SU-DHL-6 (cell line): ENCODE measurements at regions not wholly inside any gene's neighbourhood (a gene's known extent, or its start where the extent isn't known, plus 50 kb on each side); places are given as distances from the start of the nearest gene placed in this dataset.

ENCODE experiments used
- H2AFZ ChIP-seq: fragments of 200-600 bp; sonication (generic); 2 replicates; pipeline ENCODE4 v1.6.1; 2014; ENCODE audit warnings: low read depth, mild to moderate bottlenecking, moderate library complexity, mixed read lengths, antibody characterized with exemption, low read length; ENCODE audit not compliant: severe bottlenecking
- H3F3A ChIP-seq: fragments of 200-600 bp; shearing (Covaris generic); 2 replicates; pipeline ENCODE4 v1.6.0; 2016; ENCODE audit warnings: antibody characterized with exemption, mild to moderate bottlenecking; ENCODE audit not compliant: insufficient read depth
- H3K27ac ChIP-seq: fragments of 200-600 bp; sonication (generic); 2 replicates; pipeline ENCODE4 v1.5.1; 2016; ENCODE audit warnings: low read depth, mild to moderate bottlenecking, low read length, moderate library complexity, mixed read lengths
- H3K27me3 ChIP-seq: fragments of 200-600 bp; sonication (generic), shearing (Covaris generic); 2 replicates; pipeline ENCODE4 v1.6.0; 2014; ENCODE audit warnings: mild to moderate bottlenecking, low read length
- H3K36me3 ChIP-seq: fragments of 200-600 bp; sonication (generic); 2 replicates; pipeline ENCODE4 v1.6.1; 2014; ENCODE audit warnings: mild to moderate bottlenecking, low read length, mixed read lengths
- H3K4me2 ChIP-seq: fragments of 300-600, 200-600 bp; shearing (Covaris generic), sonication (generic); 2 replicates; pipeline ENCODE4 v1.6.0; 2014; ENCODE audit warnings: low read length, low read depth, mild to moderate bottlenecking; ENCODE audit not compliant: poor library complexity, severe bottlenecking
- H3K4me3 ChIP-seq: fragments of 200-600 bp; sonication (generic); 2 replicates; pipeline ENCODE4 v1.5.1; 2014; ENCODE audit warnings: antibody characterized with exemption, low read length, mild to moderate bottlenecking, mixed read lengths; ENCODE audit not compliant: insufficient read depth, poor library complexity, severe bottlenecking
- H3K79me2 ChIP-seq: fragments of 200-600 bp; sonication (generic); 2 replicates; pipeline ENCODE4 v1.6.1; 2014; ENCODE audit warnings: mild to moderate bottlenecking, low read length, moderate library complexity; ENCODE audit not compliant: insufficient read depth
- H3K9ac ChIP-seq: fragments of 200-600 bp; sonication (generic); 2 replicates; pipeline ENCODE4 v1.7.0; 2014; ENCODE audit warnings: mild to moderate bottlenecking, low read length
- H3K9me2 ChIP-seq: fragments of 200-600 bp; sonication (generic); replicated peaks from 2 replicates; pipeline ENCODE4 v1.6.1; 2014; ENCODE audit warnings: low read length; ENCODE audit not compliant: insufficient read depth
- H3K9me3 ChIP-seq: fragments of 200-600 bp; sonication (generic); 2 replicates; pipeline ENCODE4 v1.6.1; 2014; ENCODE audit warnings: low read length, mixed read lengths; ENCODE audit not compliant: insufficient read depth
- H4K20me1 ChIP-seq: fragments of 200-600 bp; sonication (generic); 2 replicates; pipeline ENCODE4 v1.6.1; 2014; ENCODE audit warnings: low read depth, mild to moderate bottlenecking, antibody characterized with exemption, low read length, moderate library complexity, mixed read lengths
- CTCF ChIP-seq: fragments of 200-600 bp; sonication (generic); IDR thresholded peaks from one replicate; pipeline ENCODE4 v1.5.1; 2017; ENCODE audit warnings: antibody characterized with exemption, mild to moderate bottlenecking, low read length, moderate library complexity; ENCODE audit not compliant: insufficient read depth, poor library complexity, severe bottlenecking
- EZH2phosphoT487 ChIP-seq: fragments of 200-600 bp; sonication (generic), shearing (Covaris generic); conservative IDR thresholded peaks from 2 replicates; pipeline ENCODE4 v1.6.1; 2018; ENCODE audit warnings: mild to moderate bottlenecking, antibody characterized with exemption, low read length, moderate library complexity, mixed read lengths

GRCh38 chr16:62475573-62475972 is 439.3 kb upstream of the CDH8 start:
- Histone ChIP-seq H3K27ac (no peak overlapping the region), H3K4me3 (no peak overlapping the region), H3K36me3 (no peaks in the 10 kb centered on the region), H3K27me3 (no peaks in the 10 kb centered on the region), H3F3A (no peaks in the 10 kb centered on the region), H4K20me1 (no peaks in the 10 kb centered on the region), H3K79me2 (no peaks in the 10 kb centered on the region), H2AFZ (no peak overlapping the region), H3K4me2 (no peak overlapping the region), H3K9me2 (no peaks in the 10 kb centered on the region), H3K9me3 (no peaks in the 10 kb centered on the region), H3K9ac (no peak overlapping the region)
- TF ChIP-seq EZH2phosphoT487: no peak
- no peak for TF ChIP-seq CTCF

GRCh38 chr16:62462971-62463370 is 426.7 kb upstream of the CDH8 start:
- H3K4me2 ChIP-seq: no peak overlapping the region

GRCh38 chr16:62450291-62450690 is 414.1 kb upstream of the CDH8 start:
- no peak overlapping the region for H3K4me2 ChIP-seq
- TF ChIP-seq CTCF (no peak), EZH2phosphoT487 (no peak)
- no peak overlapping the region for H2AFZ ChIP-seq
- no peaks in the 10 kb centered on the region for H3K9me3 ChIP-seq
- no peaks in the 10 kb centered on the region for H3K79me2 ChIP-seq
- H3K27me3 ChIP-seq: no peaks in the 10 kb centered on the region
- no peak overlapping the region for H3K4me3 ChIP-seq
- H3F3A ChIP-seq: no peaks in the 10 kb centered on the region
- H3K9ac ChIP-seq: no peak overlapping the region
- H3K27ac ChIP-seq: no peak overlapping the region
- H3K36me3 ChIP-seq: no peaks in the 10 kb centered on the region
- no peaks in the 10 kb centered on the region for H3K9me2 ChIP-seq
- H4K20me1 ChIP-seq: no peaks in the 10 kb centered on the region

More at GRCh38 chr16:62462971-62463370, 426.7 kb upstream of the CDH8 start:
- Histone ChIP-seq H3F3A (no peaks in the 10 kb centered on the region), H3K9me2 (no peaks in the 10 kb centered on the region), H3K9ac (no peak overlapping the region), H4K20me1 (no peaks in the 10 kb centered on the region), H3K27me3 (no peaks in the 10 kb centered on the region), H2AFZ (no peak overlapping the region), H3K79me2 (no peaks in the 10 kb centered on the region), H3K4me3 (no peak overlapping the region), H3K27ac (no peak overlapping the region), H3K9me3 (no peaks in the 10 kb centered on the region), H3K36me3 (no peaks in the 10 kb centered on the region)
- TF ChIP-seq EZH2phosphoT487: no peak
- no peak for TF ChIP-seq CTCF
